Heart left ventricle (tissue), 13 donors: ENCODE measurements at regions not wholly inside any gene's neighbourhood (a gene's known extent, or its start where the extent isn't known, plus 50 kb on each side); places are given as distances from the start of the nearest gene placed in this dataset.

ENCODE experiments used
- CTCF ChIP-seq, 12 donors: fragments of 200-600 bp; sonication (generic) in 4 of 12; IDR thresholded peaks; one replicate each; pipeline versions ENCODE4 v1.5.0 to v1.8.0; 2018 to 2022; ENCODE audit warnings: antibody characterized with exemption in 12 of 12, mild to moderate bottlenecking in 5 of 12
- POLR2A ChIP-seq, 2 donors: fragments of 450-650 bp; IDR thresholded peaks; one replicate each; pipeline ENCODE4 v1.6.1; 2017; ENCODE audit warnings: antibody characterized with exemption in 2 of 2, mild to moderate bottlenecking in 2 of 2, moderate library complexity in 2 of 2
- donor health status: ischemic (EF 13 %, LVEDD 7.1; RV severe dilation, severe dysfunction).
- donor health status: DM: no; HTN: yes; CAD: no.
- donor health status: DM: no; HTN: no; CAD: no.
- donor health status: ischemic (EF 25% LVEDD 6.9; RV normal size, moderate dysfunction).
- donor health status: ischemic (EF 25% LVEDD 5.7; RV mildly dilated, moderate dysfunction).
- donor health status: ischemic (EF 35%, LVEDD 5.7; RV mildly dilated, moderate dysfunction).
- donor health status: nonischemic (EF 11% LVEDD 7.7; RV severe dilation, severe dysfunction).
- donor health status: DM: yes; HTN: yes; CAD: no.
- donor health status: PGD.
- donor health status: ischemic (EF 29% LVEDD 5.4; RV normal size, mild dysfunction).
- donor health status: nonischemic (EF 23%, LVEDD 6.1; RV moderate dilation, normal function).

- TF ChIP-seq POLR2A (IDR thresholded peaks at IDR 0.05) (no peak), CTCF (IDR thresholded peaks at IDR 0.05) (no peak)
These were observed 75.6 kb upstream of the WSCD2 start for GRCh38 chr12:108053512-108053911.
